ENCODE measurements at regions not wholly inside any gene's neighbourhood (a gene's known extent, or its start where the extent isn't known, plus 50 kb on each side); places are given as distances from the start of the nearest gene placed in this dataset.

DNA sequence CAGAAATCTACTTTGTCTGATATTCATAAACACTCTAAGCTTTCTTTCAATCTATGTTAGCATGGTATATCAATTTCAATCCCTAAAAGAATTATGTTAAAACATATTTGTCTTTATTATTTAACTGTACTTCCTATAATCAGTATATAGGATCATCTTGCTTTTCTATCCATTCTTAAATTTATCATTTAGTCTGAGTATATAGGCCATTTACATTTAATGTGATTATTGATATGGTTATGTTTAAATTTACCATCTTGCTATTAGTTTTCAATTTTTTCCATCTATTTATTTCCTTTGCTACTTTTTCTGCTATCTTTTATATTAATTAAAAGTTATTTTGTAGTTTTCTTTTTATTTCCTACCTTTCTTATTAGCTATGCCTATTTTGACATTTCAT lies 174.8 kb upstream of the MBNL1 start:
- no peak for TF ChIP-seq POLR2A (IDR thresholded peaks at IDR 0.05; ENCODE audit: low read depth, low read length)
- TF ChIP-seq TAF1 (IDR thresholded peaks at IDR 0.05; ENCODE audit: borderline replicate concordance, low read depth, low read length): no peak
- no peak for TF ChIP-seq POLR2AphosphoS5 (IDR thresholded peaks at IDR 0.05; ENCODE audit: low read depth, low read length)
